H1 (cell line): ENCODE measurements at regions not wholly inside any gene's neighbourhood (a gene's known extent, or its start where the extent isn't known, plus 50 kb on each side); places are given as distances from the start of the nearest gene placed in this dataset.

Source experiments
- EGR1 ChIP-seq: IDR thresholded peaks from 2 replicates; pipeline ENCODE4 v1.6.1; 2011; ENCODE audit warnings: low read depth, low read length, borderline replicate concordance
- MAFK ChIP-seq: IDR thresholded peaks from 2 replicates; pipeline ENCODE4 v1.6.1; 2012; ENCODE audit warnings: low read depth, mild to moderate bottlenecking, improper control_type of control experiment, low read length
- PHF8 ChIP-seq: fragments of 200-600 bp; sonication (generic); conservative IDR thresholded peaks from 2 replicates; pipeline ENCODE4 v1.7.1; 2012; ENCODE audit warnings: low read depth, mild to moderate bottlenecking, inconsistent platforms, low read length, moderate library complexity
- POLR2A ChIP-seq, 2 experiments: IDR thresholded peaks; 1 replicate in 1 of 2; 2 replicates in 1 of 2; pipeline ENCODE4 v1.6.1; 2011; ENCODE audit warnings: low read depth in 2 of 2, low read length in 2 of 2, mild to moderate bottlenecking in 2 of 2; ENCODE audit errors: control extremely low read depth in 1 of 2
- SP1 ChIP-seq: IDR thresholded peaks from 2 replicates; pipeline ENCODE4 v1.6.1; 2011; ENCODE audit warnings: low read depth, low read length
- SP2 ChIP-seq: IDR thresholded peaks from 2 replicates; pipeline ENCODE4 v1.6.1; 2012; ENCODE audit warnings: mild to moderate bottlenecking, low read length, inconsistent platforms
- SUZ12 ChIP-seq: fragments of 200-600 bp; sonication (generic); IDR thresholded peaks from 2 replicates; pipeline ENCODE4 v1.6.1; 2012; ENCODE audit warnings: mild to moderate bottlenecking, inconsistent platforms, low read length, moderate library complexity, mixed read lengths
- TEAD4 ChIP-seq: IDR thresholded peaks from 2 replicates; pipeline ENCODE4 v1.6.1; 2012; ENCODE audit warnings: low read depth, low read length, inconsistent platforms, mixed read lengths

DNA sequence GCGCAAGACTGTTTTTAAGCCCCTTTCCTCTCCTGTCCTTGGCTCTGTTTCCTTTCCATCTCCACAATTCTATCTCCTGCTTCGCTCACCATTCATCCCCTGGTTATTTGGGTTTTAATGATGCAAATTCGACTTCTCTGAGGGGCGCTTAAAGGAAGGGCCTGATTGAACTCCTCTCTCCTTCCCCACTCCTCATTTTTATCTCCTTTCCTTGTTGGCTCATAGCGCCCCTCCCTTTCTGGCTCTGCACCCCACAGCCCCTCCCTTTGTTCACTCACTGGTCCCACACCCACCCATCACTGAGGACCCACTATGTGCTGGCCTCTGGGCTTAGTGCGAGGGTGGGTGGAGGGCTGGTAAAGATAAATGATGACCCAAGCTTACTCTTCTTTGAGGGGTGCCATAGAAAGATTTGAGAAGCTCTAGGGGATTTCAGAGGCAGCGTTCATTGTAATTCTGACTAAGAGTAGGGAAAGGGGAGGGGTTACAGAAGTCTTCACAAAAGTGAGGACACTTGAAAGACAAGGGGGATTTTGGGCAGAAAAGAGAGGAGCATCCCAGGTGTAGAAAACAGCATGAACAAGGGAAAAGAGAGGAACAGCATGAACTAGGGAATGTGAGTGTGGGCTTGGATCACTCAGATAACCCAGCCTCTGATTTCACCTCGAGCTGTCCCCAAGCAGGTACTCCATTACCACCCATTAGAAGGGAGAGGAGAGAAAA lies 507.8 kb downstream of the CD83 start (continued):
- TF ChIP-seq MAFK, result no peak
- TF ChIP-seq POLR2A (IDR thresholded peaks at IDR 0.05; ENCODE audit: control extremely low read depth in 1 of 2, low read depth in 2 of 2, low read length in 2 of 2), result no peak
- TF ChIP-seq PHF8, result no peak
- no peak for TF ChIP-seq EGR1
- no peak for TF ChIP-seq SUZ12
- TF ChIP-seq SP2, result no peak
- no peak for TF ChIP-seq SP1
- peak; percentile 64 for TF ChIP-seq TEAD4
- TF ChIP-seq, all 59 proteins: peak for 4
